Smooth muscle cell (in vitro differentiated cells): ENCODE measurements at regions not wholly inside any gene's neighbourhood (a gene's known extent, or its start where the extent isn't known, plus 50 kb on each side); places are given as distances from the start of the nearest gene placed in this dataset.

Experiments
- DNase-seq: peaks from one replicate; lab custom pipeline; 2025; ENCODE audit not compliant: unreplicated experiment; lab: John Stamatoyannopoulos, UW
- H2AFZ ChIP-seq: fragments of 200-600 bp; sonication (generic); 2 replicates; pipeline ENCODE4 v1.6.0; 2016; ENCODE audit warnings: antibody characterized with exemption, low read depth, mild to moderate bottlenecking
- H3F3A ChIP-seq: fragments of 200-600 bp; sonication (generic); 2 replicates; pipeline ENCODE4 v1.6.0; 2017; ENCODE audit warnings: antibody characterized with exemption, low read depth
- H3K27ac ChIP-seq: fragments of 200-600 bp; sonication (generic); 2 replicates; pipeline ENCODE4 v1.5.1; 2016; ENCODE audit warnings: low read depth, mild to moderate bottlenecking
- H3K27me3 ChIP-seq: fragments of 200-600 bp; sonication (generic); 2 replicates; pipeline ENCODE4 v1.6.1; 2016; ENCODE audit warnings: low read depth, mild to moderate bottlenecking
- H3K36me3 ChIP-seq: fragments of 200-600 bp; sonication (generic); 2 replicates; pipeline ENCODE4 v1.5.1; 2016; ENCODE audit warnings: low read depth
- H3K4me1 ChIP-seq: fragments of 200-600 bp; sonication (generic); 2 replicates; pipeline ENCODE4 v1.5.1; 2016; ENCODE audit warnings: low read depth
- H3K4me2 ChIP-seq: fragments of 200-600 bp; sonication (generic); 2 replicates; pipeline ENCODE4 v1.6.0; 2016; ENCODE audit warnings: mild to moderate bottlenecking
- H3K4me3 ChIP-seq: fragments of 200-600 bp; sonication (generic); 2 replicates; pipeline ENCODE4 v1.5.1; 2016; ENCODE audit warnings: mild to moderate bottlenecking
- H3K79me2 ChIP-seq: fragments of 200-600 bp; sonication (generic); 2 replicates; pipeline ENCODE4 v1.6.0; 2016; ENCODE audit warnings: low read depth, mild to moderate bottlenecking
- H3K9ac ChIP-seq: fragments of 200-600 bp; sonication (generic); 2 replicates; pipeline ENCODE4 v1.6.0; 2016; ENCODE audit warnings: low read depth
- H3K9me3 ChIP-seq: fragments of 200-600 bp; sonication (generic); replicated peaks from 2 replicates; pipeline ENCODE4 v1.5.1; 2016; ENCODE audit warnings: low read depth
- H4K20me1 ChIP-seq: fragments of 200-600 bp; sonication (generic); 2 replicates; pipeline ENCODE4 v1.6.0; 2016; ENCODE audit warnings: low read depth
- CTCF ChIP-seq: fragments of 200-600 bp; sonication (generic); IDR thresholded peaks from 2 replicates; pipeline ENCODE4 v1.5.1; 2017; ENCODE audit warnings: borderline replicate concordance, mild to moderate bottlenecking, antibody characterized with exemption; ENCODE audit not compliant: insufficient read depth, poor library complexity, severe bottlenecking
- WGBS: methylation state at CpG from one replicate; pipeline ENCODE4 v1.1.7; 2016; ENCODE audit warnings: low lambda C conversion rate; 5-methylcytosine and 5-hydroxymethylcytosine counted together

GRCh38 chr4:23516716-23517115 lies 373.1 kb downstream of the PPARGC1A start:
- H2AFZ ChIP-seq, result no peak overlapping the region
- DNase-seq, result no peak
- H3K36me3 ChIP-seq, result no peaks in the 10 kb centered on the region
- 89% methylated on average over 3 of the region's 3 CpGs for WGBS
- no peaks in the 10 kb centered on the region for H3K4me1 ChIP-seq
- no peak overlapping the region for H3K9ac ChIP-seq
- H4K20me1 ChIP-seq, result no peaks in the 10 kb centered on the region
- TF ChIP-seq CTCF, result no peak
- no peak overlapping the region for H3K27ac ChIP-seq
- no peak overlapping the region for H3K4me3 ChIP-seq
- no peaks in the 10 kb centered on the region for H3K9me3 ChIP-seq
- no peaks in the 10 kb centered on the region for H3K79me2 ChIP-seq
- H3F3A ChIP-seq, result no peaks in the 10 kb centered on the region
- H3K27me3 ChIP-seq, result no peaks in the 10 kb centered on the region
- H3K4me2 ChIP-seq, result no peak overlapping the region

- TF ChIP-seq CTCF, result no peak
- H4K20me1 ChIP-seq, result no peaks in the 10 kb centered on the region
- H3K36me3 ChIP-seq, result no peaks in the 10 kb centered on the region
- H3F3A ChIP-seq, result no peaks in the 10 kb centered on the region
- no peak overlapping the region for H3K4me2 ChIP-seq
- no peak overlapping the region for H3K9ac ChIP-seq
- no peak for DNase-seq
- H3K4me1 ChIP-seq, result peaks cover 8% of the 10 kb centered on the region
- H2AFZ ChIP-seq, result no peak overlapping the region
- 87% methylated on average over 2 of the region's 2 CpGs for WGBS
- no peaks in the 10 kb centered on the region for H3K27me3 ChIP-seq
- no peaks in the 10 kb centered on the region for H3K9me3 ChIP-seq
- H3K27ac ChIP-seq, result no peak overlapping the region
- H3K79me2 ChIP-seq, result no peaks in the 10 kb centered on the region
- no peak overlapping the region for H3K4me3 ChIP-seq
These were observed 385.8 kb downstream of the PPARGC1A start for GRCh38 chr4:23504083-23504482.

- Histone ChIP-seq H2AFZ (no peak overlapping the region), H3K9me3 (no peaks in the 10 kb centered on the region), H3K4me2 (no peak overlapping the region), H4K20me1 (no peaks in the 10 kb centered on the region), H3K27ac (no peak overlapping the region), H3F3A (no peaks in the 10 kb centered on the region), H3K79me2 (no peaks in the 10 kb centered on the region), H3K27me3 (no peaks in the 10 kb centered on the region), H3K4me3 (no peak overlapping the region), H3K36me3 (no peaks in the 10 kb centered on the region), H3K9ac (no peak overlapping the region), H3K4me1 (peaks cover 8% of the 10 kb centered on the region)
- no peak for TF ChIP-seq CTCF
- no peak for DNase-seq
- WGBS, result 71% methylated on average over 3 of the region's 3 CpGs
These were observed 388.9 kb downstream of the PPARGC1A start for GRCh38 chr4:23500894-23501449.

GRCh38 chr4:23485801-23486200 lies 404.0 kb downstream of the PPARGC1A start:
- Histone ChIP-seq H3K4me2 (no peak overlapping the region), H3K36me3 (no peaks in the 10 kb centered on the region), H3K9ac (no peak overlapping the region), H4K20me1 (no peaks in the 10 kb centered on the region), H3F3A (no peaks in the 10 kb centered on the region), H3K27me3 (no peaks in the 10 kb centered on the region), H3K9me3 (no peaks in the 10 kb centered on the region), H3K4me3 (no peak overlapping the region), H2AFZ (no peak overlapping the region), H3K27ac (no peak overlapping the region), H3K4me1 (peaks cover 7% of the 10 kb centered on the region), H3K79me2 (no peaks in the 10 kb centered on the region)
- no peak for DNase-seq
- no peak for TF ChIP-seq CTCF
